ENCODE measurements at regions not wholly inside any gene's neighbourhood (a gene's known extent, or its start where the extent isn't known, plus 50 kb on each side); places are given as distances from the start of the nearest gene placed in this dataset.
A peak's percentile ranks its signal among the peaks of the same experiment; 100 is the strongest.

DNA sequence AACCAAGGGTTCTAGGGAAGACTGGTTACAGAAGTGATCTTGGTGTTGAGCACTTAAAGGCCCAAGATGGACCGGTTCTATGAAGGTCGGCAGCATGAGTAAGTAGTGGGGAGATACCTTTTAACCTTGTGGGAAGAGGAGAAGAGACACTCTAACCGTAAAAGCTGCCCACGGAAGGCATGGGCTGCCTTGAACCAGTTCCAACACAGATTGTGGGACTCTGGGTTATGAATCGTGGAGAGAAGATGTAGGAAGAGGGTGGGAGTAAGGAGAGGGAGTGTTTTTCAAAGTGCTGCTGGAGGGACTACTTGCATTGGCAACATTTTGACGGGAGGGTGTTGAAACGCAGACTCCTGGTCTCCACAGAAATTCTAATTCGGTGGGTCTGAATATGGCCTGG is 67.1 kb downstream of the CRYGS start:
- Histone ChIP-seq H3K36me3 (ENCODE audit: control insufficient read depth, insufficient read depth, low read length) (no peaks in the 10 kb centered on the region), H3K27me3 (ENCODE audit: control insufficient read depth, insufficient read depth, low read length) (no peaks in the 10 kb centered on the region), H3K4me3 (ENCODE audit: low read depth, low read length) (no peak overlapping the region)
- TF ChIP-seq, protein P1, sequence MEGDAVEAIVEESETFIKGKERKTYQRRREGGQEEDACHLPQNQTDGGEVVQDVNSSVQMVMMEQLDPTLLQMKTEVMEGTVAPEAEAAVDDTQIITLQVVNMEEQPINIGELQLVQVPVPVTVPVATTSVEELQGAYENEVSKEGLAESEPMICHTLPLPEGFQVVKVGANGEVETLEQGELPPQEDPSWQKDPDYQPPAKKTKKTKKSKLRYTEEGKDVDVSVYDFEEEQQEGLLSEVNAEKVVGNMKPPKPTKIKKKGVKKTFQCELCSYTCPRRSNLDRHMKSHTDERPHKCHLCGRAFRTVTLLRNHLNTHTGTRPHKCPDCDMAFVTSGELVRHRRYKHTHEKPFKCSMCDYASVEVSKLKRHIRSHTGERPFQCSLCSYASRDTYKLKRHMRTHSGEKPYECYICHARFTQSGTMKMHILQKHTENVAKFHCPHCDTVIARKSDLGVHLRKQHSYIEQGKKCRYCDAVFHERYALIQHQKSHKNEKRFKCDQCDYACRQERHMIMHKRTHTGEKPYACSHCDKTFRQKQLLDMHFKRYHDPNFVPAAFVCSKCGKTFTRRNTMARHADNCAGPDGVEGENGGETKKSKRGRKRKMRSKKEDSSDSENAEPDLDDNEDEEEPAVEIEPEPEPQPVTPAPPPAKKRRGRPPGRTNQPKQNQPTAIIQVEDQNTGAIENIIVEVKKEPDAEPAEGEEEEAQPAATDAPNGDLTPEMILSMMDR (IDR thresholded peaks at IDR 0.05; ENCODE audit: insufficient read depth, low read length, severe bottlenecking), result no peak
- no peak for FAIRE-seq
- DNase-seq (ENCODE audit: low read depth), result no peak

DNA sequence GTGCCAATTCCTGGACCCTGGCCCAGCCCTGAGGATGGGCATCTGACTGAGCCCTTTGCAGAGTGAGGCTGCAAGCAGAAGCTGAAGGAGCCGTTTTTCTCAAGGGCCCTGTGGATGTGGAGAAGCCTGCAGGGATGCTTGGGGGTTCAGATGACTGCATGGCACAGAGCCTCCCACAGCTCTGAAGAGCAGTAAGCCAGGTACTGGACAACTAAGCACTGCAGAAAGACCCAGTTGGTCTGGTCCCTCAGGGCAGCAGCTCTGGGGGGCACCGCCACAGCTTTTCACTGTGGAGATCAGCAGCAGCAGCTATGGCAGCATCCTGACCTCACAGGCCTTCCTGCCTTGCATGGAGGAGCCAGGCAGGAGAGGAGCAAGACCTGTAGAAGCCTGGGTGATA is 67.6 kb downstream of the CRYGS start:
- Histone ChIP-seq H3K27me3 (ENCODE audit: control insufficient read depth, insufficient read depth, low read length) (no peaks in the 10 kb centered on the region), H3K36me3 (ENCODE audit: control insufficient read depth, insufficient read depth, low read length) (no peaks in the 10 kb centered on the region), H3K4me3 (ENCODE audit: low read depth, low read length) (no peak overlapping the region)
- no peak for FAIRE-seq
- no peak for DNase-seq (ENCODE audit: low read depth)
- TF ChIP-seq, protein P1 (IDR thresholded peaks at IDR 0.05; ENCODE audit: insufficient read depth, low read length, severe bottlenecking), result no peak

DNA sequence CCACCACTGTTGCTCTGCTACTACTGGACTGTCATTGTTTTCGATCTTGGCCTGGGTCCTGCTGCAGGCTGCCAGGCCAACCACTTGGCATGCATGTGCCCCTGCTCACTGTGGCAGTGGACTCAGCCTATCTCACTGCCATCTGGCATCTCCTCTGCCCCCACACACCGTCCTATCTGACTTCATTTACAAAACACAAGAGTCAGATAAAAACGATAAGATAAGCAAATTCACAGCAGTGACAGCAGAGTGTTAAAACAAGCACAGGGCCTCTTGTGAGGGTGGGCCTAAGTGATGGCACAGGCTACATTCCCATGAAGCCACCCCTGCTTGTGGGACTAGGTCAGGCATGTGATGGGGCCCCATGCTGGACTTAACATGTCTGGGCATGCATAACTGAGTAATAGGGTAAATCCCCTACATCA is 68.1 kb downstream of the CRYGS start:
- no peaks in the 10 kb centered on the region for H3K36me3 ChIP-seq (ENCODE audit: control insufficient read depth, insufficient read depth, low read length)
- no peak overlapping the region for H3K4me3 ChIP-seq (ENCODE audit: low read depth, low read length)
- DNase-seq (ENCODE audit: low read depth) (peak; percentile 40), FAIRE-seq (no peak)
- TF ChIP-seq, protein P1 (IDR thresholded peaks at IDR 0.05; ENCODE audit: insufficient read depth, low read length, severe bottlenecking), result no peak
- H3K27me3 ChIP-seq (ENCODE audit: control insufficient read depth, insufficient read depth, low read length), result peaks cover under 1% of the 10 kb centered on the region

- DNase-seq (ENCODE audit: low read depth), result no peak
- Histone ChIP-seq H3K27me3 (ENCODE audit: control insufficient read depth, insufficient read depth, low read length) (peaks cover 3% of the 10 kb centered on the region), H3K4me3 (ENCODE audit: low read depth, low read length) (no peak overlapping the region), H3K36me3 (ENCODE audit: control insufficient read depth, insufficient read depth, low read length) (no peaks in the 10 kb centered on the region)
- TF ChIP-seq, protein P1 (IDR thresholded peaks at IDR 0.05; ENCODE audit: insufficient read depth, low read length, severe bottlenecking), result no peak
- no peak for FAIRE-seq
Observed at GRCh38 chr3:186473166-186473565, 71.0 kb downstream of the CRYGS start.

GRCh38 chr3:186472456-186473008 is 71.6 kb downstream of the CRYGS start:
- no peak for DNase-seq (ENCODE audit: low read depth)
- no peak for FAIRE-seq
- no peak overlapping the region for H3K4me3 ChIP-seq (ENCODE audit: low read depth, low read length)
- peaks cover 3% of the 10 kb centered on the region for H3K27me3 ChIP-seq (ENCODE audit: control insufficient read depth, insufficient read depth, low read length)
- TF ChIP-seq, protein P1 (IDR thresholded peaks at IDR 0.05; ENCODE audit: insufficient read depth, low read length, severe bottlenecking), result no peak
- H3K36me3 ChIP-seq (ENCODE audit: control insufficient read depth, insufficient read depth, low read length), result no peaks in the 10 kb centered on the region

GRCh38 chr3:186471771-186472170 is 72.4 kb downstream of the CRYGS start:
- DNase-seq (ENCODE audit: low read depth) (no peak), FAIRE-seq (no peak)
- peaks cover 3% of the 10 kb centered on the region for H3K27me3 ChIP-seq (ENCODE audit: control insufficient read depth, insufficient read depth, low read length)
- TF ChIP-seq, protein P1 (IDR thresholded peaks at IDR 0.05; ENCODE audit: insufficient read depth, low read length, severe bottlenecking), result no peak
- H3K4me3 ChIP-seq (ENCODE audit: low read depth, low read length), result no peak overlapping the region
- H3K36me3 ChIP-seq (ENCODE audit: control insufficient read depth, insufficient read depth, low read length), result no peaks in the 10 kb centered on the region

Data from bronchial epithelial cell (primary cell).